Astrocyte (in vitro differentiated cells and primary cell): ENCODE measurements at regions not wholly inside any gene's neighbourhood (a gene's known extent, or its start where the extent isn't known, plus 50 kb on each side); places are given as distances from the start of the nearest gene placed in this dataset.

Source experiments
- DNase-seq: peaks from one replicate; pipeline ENCODE4 v3.0.0-alpha.2; 2010; ENCODE audit warnings: low read depth
- FAIRE-seq: peaks from 2 replicates; lab custom pipeline; 2011; peaks lifted over from hg19 to GRCh38; lab: Jason Lieb, UNC
- H2AFZ ChIP-seq: 2 replicates; pipeline ENCODE4 v1.6.0; 2012; ENCODE audit warnings: low read depth, low read length, inconsistent platforms
- H3K27ac ChIP-seq: 2 replicates; pipeline ENCODE4 v1.5.1; 2011; ENCODE audit warnings: low read depth, low read length, inconsistent platforms
- H3K27me3 ChIP-seq: 2 replicates; pipeline ENCODE4 v1.6.0; 2011; ENCODE audit warnings: low read length, inconsistent platforms; ENCODE audit not compliant: insufficient read depth
- H3K36me3 ChIP-seq: 2 replicates; pipeline ENCODE4 v1.5.1; 2011; ENCODE audit warnings: low read length, inconsistent platforms; ENCODE audit not compliant: insufficient read depth
- H3K4me1 ChIP-seq: 2 replicates; pipeline ENCODE4 v1.5.1; 2011; ENCODE audit warnings: low read length, inconsistent platforms; ENCODE audit not compliant: insufficient read depth
- H3K4me2 ChIP-seq: 2 replicates; pipeline ENCODE4 v1.6.0; 2012; ENCODE audit warnings: low read length, inconsistent platforms
- H3K4me3 ChIP-seq: 2 replicates; pipeline ENCODE4 v1.5.1; 2011; ENCODE audit warnings: low read depth, mild to moderate bottlenecking, low read length, inconsistent platforms; ENCODE audit not compliant: insufficient read depth
- H3K79me2 ChIP-seq: 2 replicates; pipeline ENCODE4 v1.6.0; 2012; ENCODE audit warnings: mild to moderate bottlenecking, low read length, inconsistent platforms; ENCODE audit not compliant: insufficient read depth
- H3K9ac ChIP-seq: 2 replicates; pipeline ENCODE4 v1.6.0; 2012; ENCODE audit warnings: mild to moderate bottlenecking, low read length, inconsistent platforms
- H3K9me3 ChIP-seq: 2 replicates; pipeline ENCODE4 v1.5.1; 2012; ENCODE audit warnings: low read depth, mild to moderate bottlenecking, low read length, inconsistent platforms; ENCODE audit not compliant: insufficient read depth
- H4K20me1 ChIP-seq: 2 replicates; pipeline ENCODE4 v1.6.0; 2012; ENCODE audit warnings: low read length, inconsistent platforms; ENCODE audit not compliant: insufficient read depth
- H3K27ac Mint-ChIP-seq: one replicate; pipeline ENCODE4 v1.8.0; 2021; ENCODE audit warnings: mild to moderate bottlenecking, mixed read lengths; ENCODE audit not compliant: unreplicated experiment
- H3K27me3 Mint-ChIP-seq: one replicate; pipeline ENCODE4 v1.8.0; 2021; ENCODE audit warnings: low read depth, mixed read lengths; ENCODE audit not compliant: unreplicated experiment
- H3K36me3 Mint-ChIP-seq: one replicate; pipeline ENCODE4 v1.8.0; 2021; ENCODE audit warnings: low read depth, mixed read lengths; ENCODE audit not compliant: unreplicated experiment
- H3K4me1 Mint-ChIP-seq: one replicate; pipeline ENCODE4 v1.8.0; 2021; ENCODE audit warnings: low read depth, mixed read lengths; ENCODE audit not compliant: unreplicated experiment
- H3K4me3 Mint-ChIP-seq: one replicate; pipeline ENCODE4 v1.8.0; 2021; ENCODE audit warnings: mild to moderate bottlenecking, moderate library complexity, mixed read lengths; ENCODE audit not compliant: unreplicated experiment
- H3K9me3 Mint-ChIP-seq: one replicate; pipeline ENCODE4 v1.8.0; 2021; ENCODE audit warnings: mild to moderate bottlenecking, mixed read lengths; ENCODE audit not compliant: unreplicated experiment
- CTCF ChIP-seq: IDR thresholded peaks from 2 replicates; pipeline ENCODE4 v1.5.1; 2011; ENCODE audit warnings: low read depth, mild to moderate bottlenecking, inconsistent platforms, low read length, moderate library complexity; ENCODE audit not compliant: insufficient read depth
- EZH2 ChIP-seq: IDR thresholded peaks from 2 replicates; pipeline ENCODE4 v1.6.1; 2012; ENCODE audit warnings: mild to moderate bottlenecking, low read length, inconsistent platforms; ENCODE audit not compliant: insufficient read depth

GRCh38 chr1:68969441-68969840, 472.6 kb upstream of the DEPDC1 start:
- no peak overlapping the region for H3K4me3 Mint-ChIP-seq

GRCh38 chr1:68970571-68970970, 473.7 kb upstream of the DEPDC1 start:
- Mint-ChIP-seq H3K36me3 (no peaks in the 10 kb centered on the region), H3K4me1 (peaks cover 4% of the 10 kb centered on the region), H3K27me3 (no peaks in the 10 kb centered on the region), H3K9me3 (peaks cover 2% of the 10 kb centered on the region), H3K27ac (no peak overlapping the region), H3K4me3 (no peak overlapping the region)
- no peaks in the 10 kb centered on the region for H4K20me1 ChIP-seq
- H3K9ac ChIP-seq: no peak overlapping the region
- H3K27me3 ChIP-seq: no peaks in the 10 kb centered on the region
- no peaks in the 10 kb centered on the region for H3K36me3 ChIP-seq
- H3K4me3 ChIP-seq: no peak overlapping the region
- H3K9me3 ChIP-seq: no peaks in the 10 kb centered on the region
- FAIRE-seq (no peak), DNase-seq (no peak)
- H3K4me2 ChIP-seq: no peak overlapping the region
- no peak overlapping the region for H3K27ac ChIP-seq
- no peak overlapping the region for H2AFZ ChIP-seq
- peaks cover 8% of the 10 kb centered on the region for H3K4me1 ChIP-seq
- no peaks in the 10 kb centered on the region for H3K79me2 ChIP-seq
- TF ChIP-seq CTCF (no peak), EZH2 (no peak)

More at GRCh38 chr1:68969441-68969840, 472.6 kb upstream of the DEPDC1 start:
- Histone ChIP-seq H4K20me1 (no peaks in the 10 kb centered on the region), H3K36me3 (no peaks in the 10 kb centered on the region), H3K4me2 (no peak overlapping the region), H3K4me3 (no peak overlapping the region), H3K79me2 (no peaks in the 10 kb centered on the region), H3K9ac (no peak overlapping the region), H3K4me1 (peaks cover 5% of the 10 kb centered on the region), H3K27me3 (no peaks in the 10 kb centered on the region), H3K9me3 (no peaks in the 10 kb centered on the region), H3K27ac (no peak overlapping the region), H2AFZ (no peak overlapping the region)
- FAIRE-seq: no peak
- Mint-ChIP-seq H3K27me3 (no peaks in the 10 kb centered on the region), H3K36me3 (no peaks in the 10 kb centered on the region), H3K9me3 (peaks cover 2% of the 10 kb centered on the region), H3K4me1 (peaks cover 4% of the 10 kb centered on the region), H3K27ac (no peak overlapping the region)
- peak; percentile 60 for DNase-seq
- TF ChIP-seq EZH2 (no peak), CTCF (no peak)

GRCh38 chr1:68973459-68974244, 476.8 kb upstream of the DEPDC1 start:
- peaks cover 6% of the 10 kb centered on the region for H3K4me1 Mint-ChIP-seq
- no peak overlapping the region for H3K4me3 Mint-ChIP-seq
- H3K27me3 Mint-ChIP-seq: no peaks in the 10 kb centered on the region
- Histone ChIP-seq H3K79me2 (no peaks in the 10 kb centered on the region), H3K36me3 (no peaks in the 10 kb centered on the region), H3K9ac (no peak overlapping the region), H3K27me3 (no peaks in the 10 kb centered on the region), H3K4me2 (peak overlapping the region; percentile 20), H2AFZ (no peak overlapping the region), H3K9me3 (no peaks in the 10 kb centered on the region), H4K20me1 (no peaks in the 10 kb centered on the region), H3K27ac (no peak overlapping the region), H3K4me1 (peaks cover 8% of the 10 kb centered on the region), H3K4me3 (no peak overlapping the region)
- peak overlapping the region; percentile 91 for H3K27ac Mint-ChIP-seq
- H3K36me3 Mint-ChIP-seq: no peaks in the 10 kb centered on the region
- FAIRE-seq (no peak), DNase-seq (peak; percentile 70)
- no peaks in the 10 kb centered on the region for H3K9me3 Mint-ChIP-seq
- TF ChIP-seq CTCF: no peak
- TF ChIP-seq EZH2: no peak
